NCI-H1436 (cell line): ENCODE measurements at regions not wholly inside any gene's neighbourhood (a gene's known extent, or its start where the extent isn't known, plus 50 kb on each side); places are given as distances from the start of the nearest gene placed in this dataset.
"Not testable (repeated sequence)": the region's sequence is repeated elsewhere in the genome, so short reads cannot be mapped to it uniquely, and the experiment has no call there.

ENCODE experiments used
- DNase-seq: peaks from one replicate; lab custom pipeline; 2025; lab: John Stamatoyannopoulos, UW

GRCh38 chr4:135447598-135447997 lies 1246.0 kb upstream of the PABPC4L start:
- DNase-seq, result not testable (repeated sequence)

- no peak for DNase-seq
These were observed 1233.3 kb upstream of the PABPC4L start for GRCh38 chr4:135434936-135435335.

- no peak for DNase-seq
These were observed 1227.9 kb upstream of the PABPC4L start for GRCh38 chr4:135429528-135429927.

GRCh38 chr4:135418353-135418752 lies 1216.8 kb upstream of the PABPC4L start:
- DNase-seq, result no peak

- DNase-seq, result no peak
These were observed 1210.6 kb upstream of the PABPC4L start for GRCh38 chr4:135412213-135412612.

GRCh38 chr4:135411251-135411650 lies 1209.7 kb upstream of the PABPC4L start:
- DNase-seq, result no peak

- DNase-seq, result not testable (repeated sequence)
These were observed 1207.7 kb upstream of the PABPC4L start for GRCh38 chr4:135409261-135409660.

- DNase-seq, result no peak
These were observed 1206.5 kb upstream of the PABPC4L start for GRCh38 chr4:135408109-135408508.

GRCh38 chr4:135406597-135406996 lies 1205.0 kb upstream of the PABPC4L start:
- not testable (repeated sequence) for DNase-seq

- DNase-seq, result no peak
These were observed 1184.4 kb upstream of the PABPC4L start for GRCh38 chr4:135385830-135386581.

- DNase-seq, result no peak
These were observed 1182.0 kb upstream of the PABPC4L start for GRCh38 chr4:135383356-135384288.

- DNase-seq, result no peak
These were observed 1180.8 kb upstream of the PABPC4L start for GRCh38 chr4:135382280-135382959.

- no peak for DNase-seq
These were observed 1170.5 kb upstream of the PABPC4L start for GRCh38 chr4:135372131-135372530.

GRCh38 chr4:135371137-135371536 lies 1169.5 kb upstream of the PABPC4L start:
- peak; percentile 1 for DNase-seq

GRCh38 chr4:135368831-135369230 lies 1167.2 kb upstream of the PABPC4L start:
- no peak for DNase-seq

- DNase-seq, result no peak
These were observed 1163.5 kb upstream of the PABPC4L start for GRCh38 chr4:135365065-135365464.

- DNase-seq, result no peak
These were observed 1157.5 kb upstream of the PABPC4L start for GRCh38 chr4:135359128-135359527.

- no peak for DNase-seq
These were observed 1155.5 kb upstream of the PABPC4L start for GRCh38 chr4:135357091-135357490.

GRCh38 chr4:135354876-135355275 lies 1153.3 kb upstream of the PABPC4L start:
- no peak for DNase-seq

GRCh38 chr4:135353008-135353407 lies 1151.4 kb upstream of the PABPC4L start:
- DNase-seq, result no peak

GRCh38 chr4:135344492-135344891 lies 1142.9 kb upstream of the PABPC4L start:
- DNase-seq, result no peak

GRCh38 chr4:135338181-135338580 lies 1136.6 kb upstream of the PABPC4L start:
- no peak for DNase-seq
